BJ (cell line): ENCODE measurements at regions not wholly inside any gene's neighbourhood (a gene's known extent, or its start where the extent isn't known, plus 50 kb on each side); places are given as distances from the start of the nearest gene placed in this dataset.

Source experiments
- CTCF ChIA-PET: fragments of 350-600 bp; formaldehyde crosslinking; extraction: SDS; loops from one replicate; lab custom pipeline; 2021; ENCODE audit warnings: antibody characterized with exemption, inconsistent platforms; lab: Yijun Ruan, JAX
- POLR2A ChIA-PET: fragments of 300-600 bp; sonication (Branson Sonifier 250); formaldehyde crosslinking; extraction: SDS; loops from one replicate; lab custom pipeline; 2021; ENCODE audit warnings: antibody characterized with exemption; lab: Charles Lee
- DNase-seq: peaks from one replicate; pipeline ENCODE4 v3.0.0-alpha.2; 2011; ENCODE audit warnings: low read depth
- H3K27me3 ChIP-seq: 2 replicates; pipeline ENCODE4 v1.6.0; 2011; ENCODE audit warnings: low read length; ENCODE audit not compliant: control insufficient read depth, insufficient read depth
- H3K36me3 ChIP-seq: 2 replicates; pipeline ENCODE4 v1.5.1; 2011; ENCODE audit warnings: low read length; ENCODE audit not compliant: control insufficient read depth, insufficient read depth
- H3K4me3 ChIP-seq: 2 replicates; pipeline ENCODE4 v1.5.1; 2011; ENCODE audit warnings: low read depth, mild to moderate bottlenecking, control low read depth, low read length
- CTCF ChIP-seq: IDR thresholded peaks from 2 replicates; pipeline ENCODE4 v1.5.1; 2011; ENCODE audit warnings: low read depth, mild to moderate bottlenecking, control low read depth, inconsistent platforms, low read length, moderate library complexity; ENCODE audit not compliant: insufficient read depth

DNA sequence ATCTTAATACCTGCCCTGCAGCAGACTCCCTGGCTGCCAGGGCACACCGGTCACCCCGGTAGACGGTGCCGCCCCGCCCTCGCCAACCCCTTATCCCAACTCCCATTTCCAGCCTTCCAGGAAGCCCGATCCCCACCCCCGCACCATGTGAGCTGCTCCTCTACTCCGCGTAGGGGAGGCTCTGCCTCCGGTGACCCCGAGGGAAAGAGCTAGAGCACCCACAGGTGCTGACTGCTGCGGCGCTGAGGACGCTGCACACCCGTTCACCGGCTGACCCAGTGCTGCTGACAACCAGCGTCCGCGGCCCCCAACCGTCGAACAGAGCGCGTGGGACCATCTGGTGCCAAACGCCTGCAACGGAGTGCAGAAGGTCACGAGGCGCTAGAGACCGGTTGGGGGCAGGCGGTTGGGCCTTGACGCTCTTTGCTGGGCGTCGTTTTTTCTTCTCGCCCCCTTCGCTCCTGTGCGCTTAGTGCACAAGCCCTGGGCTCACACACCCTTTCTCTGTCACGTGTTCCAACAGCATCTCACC, 59.6 kb upstream of the ZNF599 start:
- Histone ChIP-seq H3K36me3 (no peaks in the 10 kb centered on the region), H3K4me3 (no peak overlapping the region), H3K27me3 (no peaks in the 10 kb centered on the region; the same call in 1 of the 2 replicates)
- DNase-seq, result no peak
- TF ChIP-seq CTCF, result no peak
- POLR2A ChIA-PET, result no interaction called here
- CTCF ChIA-PET, result no interaction called here

- ChIA-PET POLR2A (no interaction called here), CTCF (no interaction called here)
- TF ChIP-seq CTCF, result no peak
- no peak for DNase-seq
- no peak overlapping the region for H3K4me3 ChIP-seq
- no peaks in the 10 kb centered on the region for H3K36me3 ChIP-seq
- no peaks in the 10 kb centered on the region; the same call in 1 of the 2 replicates for H3K27me3 ChIP-seq
Measured at GRCh38 chr19:34831714-34832113, 58.7 kb upstream of the ZNF599 start.

DNA sequence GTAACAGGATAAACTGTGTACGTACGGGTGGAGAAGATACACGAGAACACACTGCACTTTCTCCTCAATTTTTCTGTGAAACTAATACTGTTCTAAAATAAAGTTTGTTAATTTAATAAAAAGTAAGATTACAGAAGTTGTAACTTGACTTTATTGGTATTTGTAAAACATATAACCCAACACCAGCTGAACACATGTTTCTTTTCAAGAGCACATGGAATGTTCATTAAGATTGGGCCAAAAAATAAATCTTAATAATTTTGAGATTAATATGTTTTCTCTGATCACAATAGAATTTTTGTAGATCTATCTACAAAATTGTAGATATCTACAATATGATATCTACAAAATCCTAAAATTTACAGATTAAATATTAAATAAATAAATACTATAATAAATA, 55.1 kb upstream of the ZNF599 start:
- TF ChIP-seq CTCF, result no peak
- ChIA-PET POLR2A (no interaction called here), CTCF (interaction anchor here (0.7 kb wide), 1 partner anchor 39 kb away, joined by 3 read pairs; no protein-coding TSS in a partner anchor)
- DNase-seq, result no peak
- H3K4me3 ChIP-seq, result no peak overlapping the region
- H3K36me3 ChIP-seq, result no peaks in the 10 kb centered on the region
- no peaks in the 10 kb centered on the region for H3K27me3 ChIP-seq

GRCh38 chr19:34825212-34825611, 52.2 kb upstream of the ZNF599 start:
- H3K4me3 ChIP-seq, result no peak overlapping the region
- DNase-seq, result no peak
- ChIA-PET CTCF (no interaction called here), POLR2A (no interaction called here)
- no peaks in the 10 kb centered on the region for H3K27me3 ChIP-seq
- no peaks in the 10 kb centered on the region for H3K36me3 ChIP-seq
- TF ChIP-seq CTCF, result no peak

- Histone ChIP-seq H3K36me3 (no peaks in the 10 kb centered on the region), H3K4me3 (no peak overlapping the region), H3K27me3 (no peaks in the 10 kb centered on the region)
- POLR2A ChIA-PET, result no interaction called here
- no peak for DNase-seq
- no peak for TF ChIP-seq CTCF
- CTCF ChIA-PET, result no interaction called here
Measured at GRCh38 chr19:34824686-34825085, 51.7 kb upstream of the ZNF599 start.
